MG63 (cell line): ENCODE measurements at regions not wholly inside any gene's neighbourhood (a gene's known extent, or its start where the extent isn't known, plus 50 kb on each side); places are given as distances from the start of the nearest gene placed in this dataset.
"Not testable (repeated sequence)": the region's sequence is repeated elsewhere in the genome, so short reads cannot be mapped to it uniquely, and the experiment has no call there.

Experiments used
- DNase-seq: peaks from one replicate; pipeline ENCODE4 v3.0.0-alpha.2; 2020
- H3K27me3 ChIP-seq: fragments of 250-450 bp; sonication (Bioruptor Pico); 2 replicates; pipeline ENCODE4 v1.5.1; 2020; ENCODE audit warnings: mild to moderate bottlenecking, moderate library complexity
- H3K36me3 ChIP-seq: fragments of 250-450 bp; sonication (Bioruptor Pico); 2 replicates; pipeline ENCODE4 v1.5.1; 2020; ENCODE audit warnings: mild to moderate bottlenecking, moderate library complexity
- H3K4me3 ChIP-seq: fragments of 250-450 bp; sonication (Bioruptor Pico); 2 replicates; pipeline ENCODE4 v1.5.1; 2020; ENCODE audit warnings: mild to moderate bottlenecking, moderate library complexity
- H3K9me3 ChIP-seq: fragments of 250-450 bp; sonication (Bioruptor Pico); 2 replicates; pipeline ENCODE4 v1.5.1; 2020; ENCODE audit warnings: mild to moderate bottlenecking, moderate library complexity

- no peak overlapping the region for H3K4me3 ChIP-seq
- no peaks in the 10 kb centered on the region; the same call in 1 of the 2 replicates for H3K27me3 ChIP-seq
- H3K9me3 ChIP-seq = no peaks in the 10 kb centered on the region
- no peaks in the 10 kb centered on the region for H3K36me3 ChIP-seq
- DNase-seq = no peak
These were observed 318.3 kb upstream of the MYT1L start for GRCh38 chr2:2649109-2650072.

GRCh38 chr2:2648094-2648493, 317.0 kb upstream of the MYT1L start:
- H3K36me3 ChIP-seq = no peaks in the 10 kb centered on the region
- H3K27me3 ChIP-seq = no peaks in the 10 kb centered on the region; the same call in 1 of the 2 replicates
- no peak overlapping the region for H3K4me3 ChIP-seq
- H3K9me3 ChIP-seq = no peaks in the 10 kb centered on the region
- DNase-seq = no peak

DNA sequence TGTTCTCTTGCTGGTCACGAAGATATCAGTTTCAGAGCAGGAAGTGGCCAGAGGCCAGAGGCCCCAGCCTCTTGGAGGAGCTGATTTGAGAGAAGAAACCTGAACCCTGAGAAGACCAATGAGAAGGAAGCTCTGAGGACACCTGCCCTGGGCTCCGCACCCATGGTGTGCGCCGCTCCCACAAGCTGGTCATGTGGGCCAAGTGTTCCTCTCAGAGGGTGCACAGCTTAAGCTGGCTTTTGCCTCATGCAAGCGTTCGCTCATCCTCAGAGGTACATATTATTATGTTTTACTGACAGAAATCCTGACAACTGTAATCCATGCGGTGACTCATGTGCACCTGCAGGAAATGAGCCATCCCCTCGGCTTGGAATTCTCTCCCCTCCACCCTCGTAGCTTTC, 316.1 kb upstream of the MYT1L start:
- DNase-seq = no peak
- Histone ChIP-seq H3K4me3 (no peak overlapping the region), H3K9me3 (no peaks in the 10 kb centered on the region), H3K36me3 (no peaks in the 10 kb centered on the region), H3K27me3 (no peaks in the 10 kb centered on the region; the same call in 1 of the 2 replicates)

- H3K36me3 ChIP-seq = no peaks in the 10 kb centered on the region
- no peak overlapping the region for H3K4me3 ChIP-seq
- no peaks in the 10 kb centered on the region for H3K9me3 ChIP-seq
- no peaks in the 10 kb centered on the region; the same call in 1 of the 2 replicates for H3K27me3 ChIP-seq
- DNase-seq = no peak
These were observed 315.5 kb upstream of the MYT1L start for GRCh38 chr2:2646433-2647051.

- no peaks in the 10 kb centered on the region; the same call in 1 of the 2 replicates for H3K27me3 ChIP-seq
- no peak overlapping the region for H3K4me3 ChIP-seq
- no peak for DNase-seq
- no peaks in the 10 kb centered on the region for H3K9me3 ChIP-seq
- no peaks in the 10 kb centered on the region for H3K36me3 ChIP-seq
These were observed 314.2 kb upstream of the MYT1L start for GRCh38 chr2:2645162-2645855.

DNA sequence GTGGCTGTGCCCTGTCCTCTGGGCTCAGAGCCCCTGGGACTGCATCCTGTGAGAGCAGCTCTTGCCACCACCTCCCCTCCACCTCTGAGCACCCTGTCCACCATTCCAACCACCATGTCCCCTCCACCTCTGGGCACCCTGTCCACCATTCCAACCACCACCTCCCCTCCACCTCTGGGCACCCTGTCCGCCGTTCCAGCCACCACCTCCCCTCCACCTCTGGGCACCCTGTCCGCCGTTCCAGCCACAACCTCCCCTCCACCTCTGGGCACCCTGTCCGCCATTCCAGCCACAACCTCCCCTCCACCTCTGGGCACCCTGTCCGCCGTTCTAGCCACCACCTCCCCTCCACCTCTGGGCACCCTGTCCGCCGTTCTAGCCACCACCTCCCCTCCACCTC, 313.7 kb upstream of the MYT1L start:
- H3K9me3 ChIP-seq, H3K36me3 ChIP-seq, H3K27me3 ChIP-seq, DNase-seq, H3K4me3 ChIP-seq: not testable (repeated sequence)

- no peaks in the 10 kb centered on the region for H3K9me3 ChIP-seq
- H3K4me3 ChIP-seq = no peak overlapping the region
- no peak for DNase-seq
- H3K36me3 ChIP-seq = no peaks in the 10 kb centered on the region
- H3K27me3 ChIP-seq = no peaks in the 10 kb centered on the region; the same call in 1 of the 2 replicates
These were observed 313.0 kb upstream of the MYT1L start for GRCh38 chr2:2644040-2644439.

DNA sequence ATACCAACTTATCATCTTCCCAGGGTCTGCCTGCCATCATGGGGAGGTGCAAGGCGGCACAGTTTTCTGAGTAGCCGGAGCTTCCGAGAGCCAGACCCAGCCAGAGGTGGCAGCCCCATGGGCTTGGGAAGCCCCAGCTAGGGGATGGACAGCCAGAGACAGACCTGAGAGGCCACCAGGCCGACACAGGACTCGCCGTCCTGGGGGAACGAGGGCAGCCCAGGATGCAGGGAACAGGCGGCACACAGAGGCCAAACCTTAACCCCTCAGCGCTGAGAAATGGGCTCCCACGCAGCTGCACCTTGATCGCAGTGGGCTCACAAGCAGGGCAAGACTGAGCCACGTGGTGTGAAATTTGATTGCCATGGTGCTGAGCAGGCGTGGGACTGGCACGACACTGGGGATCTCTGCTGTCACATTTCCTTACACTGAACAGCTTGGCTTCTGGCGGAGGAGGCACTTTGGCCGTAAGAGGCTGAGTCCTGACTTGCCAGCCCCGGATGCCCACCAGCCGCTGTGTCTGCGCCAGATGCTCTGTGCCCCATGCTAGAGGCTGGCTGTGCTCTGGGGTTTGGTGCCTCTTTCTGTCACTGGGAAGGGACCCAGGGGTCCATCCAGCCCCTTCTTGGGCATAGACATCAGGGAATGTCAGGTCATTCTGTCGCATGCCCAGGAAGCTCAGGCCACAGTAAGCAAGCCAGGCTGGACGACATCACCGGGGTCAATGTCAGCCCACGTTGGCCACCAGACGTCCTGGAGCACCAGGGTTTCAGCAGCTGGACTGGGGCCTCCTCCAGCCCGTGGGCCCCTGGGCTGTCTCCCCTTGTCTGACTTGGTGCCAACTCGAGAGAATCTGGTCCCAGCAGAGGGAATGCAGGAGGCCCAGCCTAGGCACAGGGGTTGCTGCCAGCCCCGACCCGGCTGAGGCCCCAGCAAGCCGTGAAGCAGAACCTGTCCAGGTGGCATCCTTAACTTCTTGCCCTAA, 312.1 kb upstream of the MYT1L start:
- Histone ChIP-seq H3K4me3 (no peak overlapping the region), H3K36me3 (no peaks in the 10 kb centered on the region), H3K9me3 (no peaks in the 10 kb centered on the region), H3K27me3 (no peaks in the 10 kb centered on the region; the same call in 1 of the 2 replicates)
- DNase-seq = no peak

DNA sequence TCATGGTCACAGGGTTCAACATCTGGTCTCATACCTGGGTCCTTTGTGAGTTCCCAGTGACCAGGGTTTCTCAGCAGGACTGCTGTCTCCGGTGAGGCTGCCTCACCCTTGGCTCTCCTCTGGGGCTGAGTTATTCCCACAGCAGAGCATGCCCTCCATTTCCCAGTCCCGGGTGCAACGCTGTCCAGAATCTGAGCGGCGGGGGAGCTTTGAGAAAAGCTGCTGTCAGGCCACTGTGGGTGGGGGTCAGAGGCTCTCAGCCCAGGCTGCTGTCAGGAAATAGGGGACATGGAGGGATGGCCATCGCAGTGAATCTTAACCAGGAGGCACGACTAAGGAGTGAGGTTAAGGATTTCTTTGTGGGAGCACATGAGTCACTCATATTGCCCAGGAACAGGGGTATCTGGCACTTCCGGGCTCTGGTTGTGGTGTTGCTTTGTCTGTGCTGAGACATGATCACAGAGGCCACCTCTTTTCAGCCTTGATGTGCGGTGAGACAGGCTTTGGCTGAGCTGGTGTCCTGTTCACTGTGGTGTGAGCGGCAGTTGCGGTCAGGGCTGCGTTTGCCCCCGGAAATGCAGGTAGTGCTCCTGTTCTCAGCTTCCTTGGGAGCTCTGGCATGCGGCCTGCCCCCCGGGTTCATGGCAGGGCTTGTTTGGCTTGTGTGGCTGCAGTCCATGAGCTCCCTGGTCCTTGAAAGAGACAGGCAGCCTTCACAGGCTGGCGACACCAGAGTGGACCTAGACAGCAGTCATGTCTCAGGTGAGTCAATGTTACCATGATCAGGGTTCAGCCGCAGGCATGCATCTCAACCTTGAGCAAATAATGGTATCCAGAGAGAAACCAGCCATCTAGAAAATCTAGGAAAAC, 310.7 kb upstream of the MYT1L start:
- no peaks in the 10 kb centered on the region for H3K9me3 ChIP-seq
- H3K36me3 ChIP-seq = no peaks in the 10 kb centered on the region
- no peak for DNase-seq
- no peaks in the 10 kb centered on the region; the same call in 1 of the 2 replicates for H3K27me3 ChIP-seq
- H3K4me3 ChIP-seq = no peak overlapping the region

GRCh38 chr2:2640818-2641217, 309.7 kb upstream of the MYT1L start:
- no peaks in the 10 kb centered on the region for H3K36me3 ChIP-seq
- no peak overlapping the region for H3K4me3 ChIP-seq
- no peaks in the 10 kb centered on the region for H3K9me3 ChIP-seq
- H3K27me3 ChIP-seq = no peaks in the 10 kb centered on the region
- no peak for DNase-seq

DNA sequence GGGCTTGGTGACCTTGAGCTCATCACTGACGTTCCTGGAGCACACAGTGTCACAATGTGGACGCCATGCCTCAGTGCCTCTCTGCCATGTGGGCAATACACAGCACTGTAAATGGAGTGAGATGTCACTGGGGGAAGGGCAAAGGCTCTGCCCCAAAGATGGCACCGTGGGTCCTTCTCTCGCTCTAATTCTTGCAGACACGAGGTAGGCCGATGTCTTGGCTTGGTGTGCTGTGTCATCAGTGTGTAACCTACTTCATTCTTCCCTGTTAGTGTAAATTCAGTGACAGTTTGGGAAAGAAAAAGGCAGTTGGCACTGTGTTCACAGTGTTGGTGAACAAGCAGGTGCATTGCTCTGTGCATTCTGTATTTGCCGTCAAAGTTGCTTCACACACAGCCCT, 309.3 kb upstream of the MYT1L start:
- no peak overlapping the region for H3K4me3 ChIP-seq
- H3K27me3 ChIP-seq = no peaks in the 10 kb centered on the region
- H3K36me3 ChIP-seq = no peaks in the 10 kb centered on the region
- no peaks in the 10 kb centered on the region for H3K9me3 ChIP-seq
- no peak for DNase-seq

DNA sequence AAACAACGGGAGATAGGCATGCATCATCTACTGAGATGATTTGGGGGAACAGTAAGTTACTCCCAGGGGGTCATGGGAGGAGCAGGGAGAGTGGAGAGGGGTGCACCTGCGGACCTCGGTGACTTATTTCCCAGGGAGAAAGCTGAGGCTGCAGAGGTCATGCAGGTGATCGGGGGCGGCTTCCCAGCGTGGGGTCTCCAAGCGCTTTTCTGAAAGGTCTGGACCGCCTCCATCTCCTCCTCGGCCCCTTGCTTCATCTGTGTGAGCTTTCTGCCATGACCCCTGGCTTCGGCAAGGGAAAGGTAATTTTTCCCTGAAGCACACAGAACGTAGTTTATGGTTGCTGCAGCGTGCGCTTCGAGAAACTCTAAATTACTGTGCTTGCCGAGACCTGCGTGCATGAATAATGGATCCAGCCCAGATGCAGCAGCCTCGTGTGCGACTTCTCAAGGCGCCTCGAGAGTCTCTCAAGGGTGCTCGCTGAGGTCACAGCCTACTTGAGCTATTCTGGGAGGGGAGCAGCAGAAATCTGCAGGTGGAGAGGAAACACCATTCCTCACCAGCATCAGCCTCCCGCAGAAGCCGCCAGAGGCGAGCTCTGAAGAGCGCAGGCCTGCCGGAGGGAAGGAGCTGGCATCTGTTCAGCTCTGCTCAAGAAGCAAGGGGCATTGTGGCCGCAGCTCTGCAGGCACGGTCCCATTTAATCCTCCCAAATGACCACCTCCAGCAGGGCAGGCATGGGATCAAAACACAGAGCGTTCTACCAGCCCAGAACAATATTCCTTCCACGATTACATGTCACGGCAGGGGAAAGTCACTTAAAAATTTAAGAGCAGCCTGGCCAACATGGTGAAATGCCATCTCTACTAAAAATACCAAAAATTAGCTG, 308.4 kb upstream of the MYT1L start:
- Histone ChIP-seq H3K9me3 (no peaks in the 10 kb centered on the region), H3K27me3 (no peaks in the 10 kb centered on the region), H3K36me3 (no peaks in the 10 kb centered on the region)

GRCh38 chr2:2638547-2639220, 307.6 kb upstream of the MYT1L start:
- H3K27me3 ChIP-seq = no peaks in the 10 kb centered on the region
- no peaks in the 10 kb centered on the region for H3K36me3 ChIP-seq
- H3K4me3 ChIP-seq = no peak overlapping the region
- no peaks in the 10 kb centered on the region for H3K9me3 ChIP-seq
- no peak for DNase-seq

More for the DNA sequence above, 308.4 kb upstream of the MYT1L start:
- no peak for DNase-seq
- no peak overlapping the region for H3K4me3 ChIP-seq

DNA sequence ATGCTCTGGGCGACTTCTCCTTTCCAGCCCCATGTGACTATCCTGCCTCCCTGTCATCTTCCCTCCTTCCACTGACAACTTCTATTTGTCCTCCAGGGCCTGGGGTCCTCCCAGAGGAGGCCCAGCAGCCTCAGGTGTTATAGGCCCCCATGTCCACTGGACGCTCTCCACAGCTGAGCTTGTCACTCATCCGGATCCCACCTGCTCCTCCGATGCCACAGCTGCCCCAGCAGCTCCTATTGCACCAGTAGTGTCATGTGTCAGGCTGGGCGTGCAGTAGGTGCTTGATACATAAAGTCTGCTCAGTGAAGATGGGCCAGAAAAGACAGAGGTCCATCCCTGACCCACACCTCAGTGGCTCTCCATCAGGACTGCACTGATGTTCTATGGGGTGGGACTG, 305.7 kb upstream of the MYT1L start:
- no peaks in the 10 kb centered on the region for H3K36me3 ChIP-seq
- H3K27me3 ChIP-seq = no peaks in the 10 kb centered on the region
- H3K9me3 ChIP-seq = no peaks in the 10 kb centered on the region
- no peak overlapping the region for H3K4me3 ChIP-seq
- DNase-seq = no peak
